Activated CD4-positive, alpha-beta T cell treated with anti-CD3 and anti-CD28 coated beads, Interleukin-2, amount 50 U/mL, for 24 hours (primary cell): ENCODE measurements at regions not wholly inside any gene's neighbourhood (a gene's known extent, or its start where the extent isn't known, plus 50 kb on each side); places are given as distances from the start of the nearest gene placed in this dataset.

Source experiments
- DNase-seq, 2 donors: peaks; one replicate each; pipeline ENCODE4 v3.0.0-alpha.2; 2020; ENCODE audit warnings: low read depth in 1 of 2, low spot score in 1 of 2

DNA sequence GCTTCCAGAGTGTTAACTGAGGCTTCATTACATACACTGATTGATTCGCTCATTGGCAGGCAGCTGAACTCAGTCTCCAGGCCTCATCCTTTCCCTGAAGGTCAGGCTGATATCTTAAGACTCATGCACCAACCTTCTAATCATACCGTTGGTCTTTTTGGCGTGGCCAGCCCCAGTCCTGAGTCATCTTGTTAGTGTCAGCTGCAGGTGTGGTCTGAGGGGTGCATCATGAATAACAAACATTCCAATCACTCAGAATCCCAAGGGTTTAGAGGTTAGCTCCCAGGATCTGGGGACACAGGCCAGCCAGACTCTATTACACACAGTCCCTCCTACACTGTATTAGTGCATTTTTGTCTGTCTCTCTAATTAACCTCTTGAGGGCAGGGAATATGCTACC lies 271.5 kb downstream of the HRH4 start:
- DNase-seq: no peak

DNA sequence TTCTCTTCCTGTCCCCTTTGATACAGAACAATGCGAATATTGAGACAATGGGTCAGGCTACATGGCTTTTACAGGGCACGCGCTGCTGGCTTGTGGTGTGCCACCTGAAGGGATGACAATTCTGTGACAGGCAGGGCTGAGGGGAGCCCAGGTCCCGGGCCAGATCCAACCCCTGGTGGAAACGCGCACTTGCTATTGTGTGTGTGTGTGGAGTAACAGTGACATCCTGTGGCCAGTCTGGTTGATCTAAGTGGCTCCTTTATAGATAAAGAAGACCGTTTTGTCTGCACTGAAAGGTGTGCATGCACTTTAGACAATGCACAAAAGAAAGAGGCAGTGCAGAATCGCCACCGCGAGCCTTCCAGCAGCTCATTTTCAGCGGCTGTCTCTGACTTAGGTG lies 273.6 kb downstream of the HRH4 start:
- no peak for DNase-seq

DNA sequence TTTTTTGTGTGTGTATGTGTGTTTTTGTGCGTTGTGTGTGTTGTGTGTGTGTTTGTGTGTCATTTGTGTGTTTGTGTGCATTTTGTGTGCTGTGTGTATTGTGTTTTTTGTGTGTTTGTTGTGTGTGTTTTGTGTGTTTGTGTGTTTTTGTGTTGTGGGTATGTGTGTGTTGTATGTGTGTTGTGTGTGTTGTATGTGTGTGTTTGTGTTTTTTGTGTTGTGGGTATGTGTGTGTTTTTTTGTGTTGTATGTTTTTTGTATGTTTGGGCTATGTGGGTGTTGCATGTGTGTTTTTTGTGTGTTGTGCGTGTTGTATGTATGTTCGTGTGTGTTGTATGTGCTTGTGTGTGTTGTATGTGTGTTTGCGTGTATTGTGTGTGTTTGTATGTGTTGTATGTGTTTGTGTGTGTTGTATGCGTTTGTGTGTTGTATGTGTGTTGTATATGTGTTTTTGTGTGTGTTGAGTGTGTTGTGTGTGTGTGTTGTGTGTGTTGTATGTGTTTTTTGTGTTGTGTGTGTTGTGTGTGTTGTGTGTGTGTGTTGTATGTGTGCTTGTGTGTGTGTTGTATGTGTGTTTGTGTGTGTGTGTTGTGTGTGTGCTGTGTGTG lies 275.3 kb downstream of the HRH4 start:
- no peak for DNase-seq

DNA sequence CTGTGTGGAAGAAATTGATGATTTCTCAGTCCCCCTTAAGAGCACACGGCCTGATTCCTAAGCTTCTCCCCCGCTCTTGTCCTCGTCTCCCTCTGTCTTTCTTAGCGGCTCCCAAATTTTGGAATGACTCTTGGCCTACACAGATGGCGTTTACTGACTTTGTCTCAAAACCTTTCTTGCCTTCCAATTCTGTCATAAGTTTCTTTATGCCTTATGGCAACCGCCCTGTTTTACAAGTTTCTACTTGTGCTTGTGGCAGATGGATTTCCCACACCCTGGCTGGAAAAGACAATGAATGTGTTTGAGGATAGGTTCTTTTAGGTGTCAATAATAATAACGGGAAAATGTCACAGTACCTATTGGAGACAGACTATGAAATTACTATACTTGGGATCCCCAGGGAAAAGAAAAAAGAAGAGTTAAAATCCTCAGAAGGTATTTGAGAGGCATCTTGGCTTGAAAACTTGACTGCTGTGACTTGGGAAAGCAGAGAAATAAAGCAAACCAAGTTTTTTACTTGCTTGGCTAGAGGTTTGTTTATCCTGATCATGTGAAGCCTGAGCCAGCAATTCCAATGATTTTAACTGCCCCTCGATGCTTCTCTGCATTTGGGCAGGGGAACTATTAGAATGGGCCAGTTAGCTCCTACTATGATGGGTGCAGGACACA lies 276.4 kb downstream of the HRH4 start:
- DNase-seq: no peak

DNA sequence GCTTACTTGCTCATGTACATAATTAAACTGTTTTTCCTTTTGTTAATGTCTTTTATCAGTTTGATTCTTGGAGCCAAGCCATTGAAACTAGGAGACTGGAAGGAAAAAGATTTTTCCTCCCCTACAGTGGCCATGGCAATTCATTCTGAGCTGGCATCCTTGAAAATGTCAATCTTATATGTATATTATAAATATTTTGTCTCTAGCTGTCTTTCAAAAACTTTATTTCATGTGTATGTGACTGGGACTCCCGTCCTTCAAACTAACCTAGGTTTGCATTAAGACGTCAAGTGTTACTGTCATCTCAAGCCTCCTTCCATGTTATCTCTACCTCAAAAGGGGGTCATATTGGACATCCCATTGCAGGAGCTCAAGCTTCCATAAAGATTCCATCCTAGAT lies 280.4 kb downstream of the HRH4 start:
- DNase-seq: no peak

DNA sequence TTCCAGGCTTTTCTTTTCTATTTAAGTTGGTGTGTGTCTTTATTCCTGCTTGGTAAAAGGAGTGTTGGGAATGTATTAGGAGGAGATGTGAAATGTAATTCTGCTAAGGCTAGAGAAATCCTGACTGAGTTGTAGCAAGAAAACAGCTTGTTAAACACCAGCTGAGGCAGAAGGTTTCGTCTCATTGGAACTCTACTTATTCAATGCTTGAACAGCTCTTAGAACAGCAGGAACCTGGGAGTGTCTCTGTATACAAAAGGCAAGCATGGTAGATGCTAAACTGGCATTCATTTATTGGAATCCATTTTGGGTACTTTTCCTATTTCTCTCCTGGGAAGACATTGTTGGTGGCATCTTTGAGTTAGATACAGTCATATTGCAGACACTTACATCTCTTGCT lies 280.9 kb downstream of the HRH4 start:
- no peak for DNase-seq

DNA sequence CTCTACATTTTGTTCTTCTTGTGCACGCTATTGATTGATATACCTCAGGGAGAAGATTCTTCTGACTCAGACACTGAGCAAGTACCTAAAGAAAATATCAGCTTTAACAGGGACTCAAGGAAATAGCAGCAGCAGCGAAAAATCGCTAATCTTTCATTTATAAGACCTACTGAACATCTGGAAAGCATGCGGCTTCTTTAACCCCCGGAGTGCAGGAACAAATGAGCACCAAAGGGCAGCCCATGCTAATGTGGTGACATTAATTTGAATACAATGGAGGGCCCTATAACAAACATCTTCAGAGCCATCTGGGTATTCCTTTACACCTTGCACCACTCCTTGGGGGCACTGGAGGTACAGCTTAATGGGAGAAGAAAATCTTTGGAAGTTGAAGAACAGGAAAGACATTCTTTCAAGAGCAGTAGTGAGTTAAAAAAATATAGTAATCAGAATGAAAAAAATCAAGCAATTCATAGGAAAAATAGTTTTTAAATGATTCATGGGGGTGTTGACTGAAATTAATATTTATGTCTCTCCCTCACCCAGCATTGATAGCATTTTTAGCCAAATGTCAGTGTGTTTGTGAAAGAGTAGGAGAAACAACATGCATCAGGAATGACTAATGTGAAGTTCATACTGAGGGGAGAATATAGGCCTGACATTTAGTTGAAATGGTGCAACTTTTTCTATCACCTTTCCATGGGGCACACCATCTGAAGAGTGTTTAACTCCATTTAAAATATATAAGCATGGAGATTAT lies 281.7 kb downstream of the HRH4 start:
- DNase-seq: no peak

DNA sequence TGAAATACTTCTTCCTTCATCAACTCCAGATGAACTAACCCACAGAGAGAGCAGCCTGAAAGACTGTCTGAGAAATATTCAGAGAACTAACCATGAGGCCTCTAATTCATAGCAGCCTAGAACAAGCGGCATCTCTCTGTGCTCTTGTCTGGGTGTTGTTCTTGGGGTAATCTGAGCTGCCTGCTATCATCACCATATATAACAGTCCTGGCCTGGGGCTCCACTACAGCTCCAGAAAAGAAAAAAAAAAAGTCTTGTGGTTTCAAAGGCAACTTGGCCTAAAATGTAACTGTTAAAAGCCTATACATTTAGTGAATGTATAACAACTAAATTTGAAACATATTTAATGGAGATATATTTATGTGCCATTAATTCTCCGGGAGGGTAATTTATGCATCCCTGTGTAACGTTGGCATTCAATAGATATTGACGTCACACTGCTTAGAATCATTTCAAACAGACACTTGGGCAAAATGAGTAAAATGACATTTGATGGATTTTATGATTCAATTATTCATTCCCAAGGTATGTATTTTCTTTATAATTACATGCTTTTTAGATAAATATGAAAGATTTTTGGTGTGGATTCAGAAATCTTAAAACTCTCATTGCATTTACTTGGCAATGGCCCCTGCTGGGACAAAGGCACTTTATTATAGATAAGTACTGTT lies 294.3 kb downstream of the HRH4 start:
- DNase-seq: no peak

DNA sequence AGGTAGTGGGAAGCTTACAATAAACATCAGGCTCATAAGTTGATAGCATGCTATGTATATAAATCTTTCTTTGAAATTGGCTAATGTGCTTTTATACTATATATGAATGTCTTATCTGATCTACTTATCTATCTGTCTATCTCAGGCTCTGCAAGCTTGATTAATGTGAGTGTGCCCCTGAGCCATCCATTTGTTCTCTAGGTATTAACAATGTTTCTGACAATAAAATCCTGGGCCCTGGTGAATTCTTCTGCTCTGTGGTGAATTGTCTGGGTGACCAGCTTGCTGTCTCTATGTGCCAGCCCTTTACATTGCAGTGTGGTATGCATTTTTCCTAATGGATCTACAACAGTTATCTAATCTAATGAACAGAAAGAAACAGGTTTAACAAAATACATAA lies 295.9 kb downstream of the HRH4 start:
- no peak for DNase-seq

DNA sequence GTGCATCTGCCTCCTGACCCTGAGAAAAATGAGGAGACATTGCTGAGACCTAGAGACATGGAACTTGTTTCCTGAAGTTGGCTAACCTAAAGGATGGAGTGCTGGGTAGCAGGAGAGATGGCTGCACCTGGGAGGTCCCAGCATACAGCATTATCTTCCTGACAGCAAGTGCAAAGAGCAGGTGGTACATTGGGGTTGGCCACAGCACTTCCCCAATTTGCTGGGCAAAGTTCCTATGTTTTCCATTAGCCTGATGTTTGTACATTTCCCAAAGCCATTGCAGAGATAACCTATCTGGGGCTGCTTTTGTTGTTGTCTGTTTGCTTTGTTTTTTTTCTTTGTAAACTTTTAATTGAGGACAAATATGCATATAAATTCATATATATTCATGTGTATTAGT lies 296.7 kb downstream of the HRH4 start:
- DNase-seq: no peak

DNA sequence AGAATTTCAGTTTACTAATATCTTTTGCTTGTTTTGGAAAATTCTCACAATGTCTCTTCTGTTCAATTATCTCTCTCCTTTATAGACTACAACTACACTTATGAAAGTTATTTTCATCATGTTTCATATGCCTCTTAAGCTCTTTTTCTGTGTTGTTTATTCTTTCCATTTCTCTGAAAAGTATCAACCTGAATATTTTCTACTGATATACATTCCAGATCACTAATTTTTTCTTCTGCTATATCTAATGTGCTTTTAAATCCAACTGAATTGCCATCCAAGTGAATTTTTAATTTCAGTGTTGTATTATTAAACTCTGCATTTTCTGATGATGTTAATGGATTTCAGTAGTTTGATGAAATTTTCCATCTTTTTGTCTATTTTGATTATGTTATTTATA lies 301.3 kb downstream of the HRH4 start:
- no peak for DNase-seq

DNA sequence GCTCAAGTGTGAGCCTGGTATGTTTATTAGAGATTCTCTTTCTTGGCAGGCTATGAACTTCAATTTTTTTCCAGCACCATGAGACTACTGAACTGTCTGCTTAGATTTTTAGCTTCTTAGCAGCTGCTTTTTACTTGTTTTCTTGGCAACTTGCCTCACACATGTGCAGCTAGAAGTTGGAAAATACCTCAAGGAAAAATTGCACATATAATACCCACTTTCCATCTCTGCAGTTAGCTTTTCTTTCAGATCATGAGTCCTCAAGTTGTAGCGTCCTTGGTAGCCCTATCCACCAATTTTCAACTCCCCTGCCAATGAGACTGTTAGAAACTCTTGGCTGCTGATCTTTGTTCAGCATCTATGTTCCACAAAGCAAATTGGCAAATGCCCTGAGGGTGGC lies 302.1 kb downstream of the HRH4 start:
- no peak for DNase-seq

DNA sequence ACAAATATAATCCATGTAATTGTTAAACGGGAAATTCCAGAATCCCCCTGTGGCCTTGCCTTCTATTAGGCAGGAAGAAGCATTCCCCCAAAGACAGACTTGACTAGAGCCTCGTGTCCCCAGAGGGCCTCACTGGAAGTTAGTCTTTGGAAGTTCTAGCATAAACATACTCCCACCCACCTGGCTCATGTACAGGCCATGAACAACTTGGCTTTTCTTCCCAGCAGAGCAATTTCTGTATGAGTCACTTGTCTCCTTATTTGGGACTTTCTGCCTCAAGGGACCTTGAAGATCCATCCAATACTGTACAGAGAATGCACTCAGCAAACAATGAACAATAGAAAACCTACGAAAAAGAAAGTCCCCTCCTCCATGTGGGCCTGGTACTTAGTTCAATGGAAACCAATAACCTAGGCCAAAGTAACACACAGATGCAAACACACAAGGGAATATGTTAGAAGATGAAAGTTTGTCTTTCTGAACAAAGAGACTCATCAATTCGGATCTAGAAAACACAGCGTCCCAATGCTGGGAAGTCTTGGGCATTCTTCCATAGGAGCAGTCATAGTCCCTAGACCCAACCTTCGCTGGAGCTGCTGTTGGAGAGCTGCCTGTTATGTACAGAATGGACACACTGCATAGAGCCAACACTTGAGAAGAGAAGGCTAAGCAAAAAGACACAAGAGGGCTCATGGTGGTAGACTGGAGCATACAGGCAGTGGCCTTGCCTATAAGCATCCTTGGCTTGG lies 303.5 kb downstream of the HRH4 start:
- DNase-seq: no peak

DNA sequence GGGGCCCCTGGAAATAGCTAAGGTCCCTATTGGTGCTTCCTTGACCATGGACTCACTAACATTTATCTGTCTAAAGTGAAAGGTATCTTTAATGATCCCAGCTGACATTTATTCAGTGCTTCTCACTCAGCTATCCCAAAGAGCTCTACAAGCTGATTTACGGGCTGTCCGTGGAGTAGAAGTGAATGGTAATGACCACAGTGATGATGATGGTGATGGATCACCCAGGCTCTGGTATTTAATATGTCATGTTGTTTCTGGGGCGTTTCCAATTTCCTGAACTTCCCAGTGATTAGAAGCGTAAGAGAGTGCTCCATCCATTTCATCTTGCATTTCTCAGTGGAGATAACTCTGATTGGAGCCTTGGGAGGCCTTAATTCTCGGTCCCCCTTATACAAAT lies 304.3 kb downstream of the HRH4 start:
- DNase-seq: no peak

DNA sequence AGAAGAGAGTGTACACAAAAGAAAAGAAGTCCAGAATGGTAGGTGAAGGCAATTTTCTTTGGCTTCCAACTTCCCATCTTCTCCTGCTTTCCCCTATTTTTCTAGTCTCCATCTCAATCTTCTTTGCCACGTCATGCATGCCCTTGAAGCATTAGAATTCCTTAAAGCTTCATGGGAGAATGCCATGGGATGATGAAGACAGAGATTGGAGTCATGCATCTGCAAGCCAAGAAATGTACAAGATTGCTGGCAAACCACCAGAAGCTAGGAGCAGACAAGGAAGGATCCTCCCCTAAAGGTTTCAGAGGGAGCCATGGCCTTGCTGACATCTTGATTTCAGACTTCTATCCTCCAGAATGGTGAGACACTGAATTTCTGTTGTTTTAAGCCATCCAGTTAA lies 305.9 kb downstream of the HRH4 start:
- DNase-seq: no peak

DNA sequence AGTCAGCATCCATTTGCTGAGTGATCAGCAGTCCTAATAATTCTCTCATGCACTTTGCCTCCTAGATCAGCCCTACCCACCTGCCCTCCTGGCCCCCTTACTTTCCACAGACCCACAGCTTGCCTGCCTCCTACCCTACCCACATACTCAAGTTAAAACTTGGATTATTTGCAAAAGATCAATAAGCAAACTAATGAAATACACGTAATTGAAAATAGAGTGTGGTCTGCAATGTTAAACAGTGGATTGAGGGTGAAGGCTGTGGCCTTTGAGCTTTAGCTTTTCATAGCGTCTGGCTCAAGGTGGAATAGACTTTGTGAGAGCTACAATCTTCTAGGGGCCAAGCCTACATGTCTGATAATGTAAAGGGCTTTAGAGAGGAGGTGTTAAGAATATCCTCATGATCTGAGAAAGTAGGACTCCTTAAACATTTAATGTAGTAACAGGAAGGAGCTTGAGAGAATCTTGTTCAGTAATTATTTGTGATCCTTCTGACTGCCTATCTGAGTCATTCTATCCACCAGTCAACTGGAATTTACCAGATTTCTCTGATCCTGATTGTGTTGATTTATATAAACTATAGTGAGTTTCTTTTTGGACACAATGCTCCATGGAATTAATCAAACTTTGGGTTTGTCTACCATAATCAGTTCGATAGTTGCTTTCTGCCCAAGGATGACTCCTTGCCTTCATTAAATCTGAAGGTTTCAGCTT lies 310.0 kb downstream of the HRH4 start:
- DNase-seq: no peak

DNA sequence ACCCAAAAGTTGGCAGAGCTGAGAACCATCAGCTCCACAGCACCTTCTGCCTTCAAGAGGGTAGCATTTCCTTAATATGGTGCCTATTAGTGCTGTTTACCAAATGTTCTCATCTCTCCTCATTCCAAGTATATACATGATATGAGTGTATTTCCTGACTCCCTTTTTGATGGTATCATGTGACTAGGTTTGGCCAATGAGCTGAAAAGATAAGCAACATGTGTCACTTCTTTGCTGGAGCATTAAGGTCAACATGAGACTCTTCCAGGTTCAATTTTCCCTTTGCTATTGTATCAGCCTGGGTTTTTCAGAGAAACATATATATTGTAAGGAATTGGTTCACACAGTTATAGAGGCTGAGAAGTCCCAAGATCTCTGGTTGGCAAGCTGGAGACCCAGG lies 310.9 kb downstream of the HRH4 start:
- DNase-seq: no peak

DNA sequence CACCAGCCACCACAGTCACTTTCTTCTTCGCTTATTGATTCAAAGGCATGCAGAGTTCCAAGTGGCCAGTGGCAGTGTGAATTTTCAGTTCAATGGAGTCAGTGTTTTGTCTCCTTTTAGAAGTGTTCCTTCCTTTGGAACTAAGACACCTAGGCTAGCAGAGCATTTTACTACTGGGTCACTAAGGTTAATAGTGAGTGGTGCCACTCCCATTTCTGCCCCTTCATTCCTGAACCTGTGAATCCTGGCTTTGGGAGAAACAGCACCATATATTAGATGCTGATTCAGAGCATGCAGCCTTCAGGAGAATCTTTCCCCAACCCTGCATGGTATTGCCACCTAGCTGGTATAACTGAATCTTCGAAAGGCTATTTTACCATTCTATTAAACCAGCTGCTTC lies 312.7 kb downstream of the HRH4 start:
- no peak for DNase-seq

DNA sequence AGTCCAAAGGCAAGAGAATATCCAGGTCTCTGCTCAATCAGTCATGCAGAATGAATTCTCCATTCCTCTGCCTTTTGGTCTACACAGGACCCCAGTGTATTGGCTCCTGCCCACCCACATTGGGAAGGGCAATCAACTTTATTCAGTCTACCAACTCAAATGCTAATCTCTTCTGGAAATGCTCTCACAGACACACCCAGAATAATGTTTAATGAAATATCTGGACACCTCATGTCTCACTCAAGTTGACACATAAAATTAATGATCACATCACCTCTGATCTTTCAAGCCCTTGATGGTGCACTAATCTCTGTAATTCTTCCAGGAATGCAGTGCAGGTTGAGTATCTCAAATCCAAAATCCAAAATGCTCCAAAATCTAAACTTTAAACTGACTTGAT lies 315.6 kb downstream of the HRH4 start:
- DNase-seq: no peak

DNA sequence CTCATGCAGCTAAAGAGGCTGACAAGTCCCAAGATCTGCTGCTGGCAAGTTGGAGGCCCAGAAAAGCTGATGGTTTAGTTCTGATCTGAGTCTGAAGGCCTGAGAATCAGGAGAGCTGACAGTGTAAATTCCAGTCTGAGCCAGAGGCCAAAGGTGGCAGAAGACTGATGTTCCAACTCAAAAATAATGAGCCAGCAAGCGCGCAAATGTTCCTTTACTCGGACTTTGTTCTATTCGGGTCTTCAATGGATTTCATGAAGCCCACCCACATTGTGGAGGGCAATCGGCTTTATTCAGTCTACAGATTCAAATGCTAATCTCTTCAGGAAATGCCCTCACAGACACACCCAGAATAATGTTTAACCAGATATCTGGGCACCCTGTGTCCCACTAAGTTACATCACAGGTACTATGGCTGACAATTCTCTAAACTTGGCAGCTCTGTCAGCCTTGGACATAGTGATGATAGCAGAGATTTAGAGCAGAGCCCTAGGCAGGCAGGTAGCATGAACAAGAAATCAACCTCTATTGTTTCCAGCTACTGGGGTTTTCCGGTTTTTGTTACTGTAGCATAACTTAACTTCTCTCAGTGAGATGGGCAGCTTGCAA lies 318.5 kb downstream of the HRH4 start:
- DNase-seq: no peak
